AG09309 (cell line): ENCODE measurements at regions not wholly inside any gene's neighbourhood (a gene's known extent, or its start where the extent isn't known, plus 50 kb on each side); places are given as distances from the start of the nearest gene placed in this dataset.

Experiments used
- DNase-seq: peaks from one replicate; pipeline ENCODE4 v3.0.0-alpha.2; 2010; ENCODE audit warnings: low read depth
- H3K4me3 ChIP-seq: 2 replicates; pipeline ENCODE4 v1.5.1; 2011; ENCODE audit warnings: mild to moderate bottlenecking, low read depth, low read length, moderate library complexity; ENCODE audit not compliant: control insufficient read depth
- TF ChIP-seq, protein P1 (sequence below): IDR thresholded peaks from 2 replicates; pipeline ENCODE4 v1.5.1; 2011; ENCODE audit warnings: mild to moderate bottlenecking, low read depth, low read length, inconsistent platforms; ENCODE audit not compliant: insufficient read depth, control insufficient read depth; ENCODE audit errors: missing control alignments

DNA sequence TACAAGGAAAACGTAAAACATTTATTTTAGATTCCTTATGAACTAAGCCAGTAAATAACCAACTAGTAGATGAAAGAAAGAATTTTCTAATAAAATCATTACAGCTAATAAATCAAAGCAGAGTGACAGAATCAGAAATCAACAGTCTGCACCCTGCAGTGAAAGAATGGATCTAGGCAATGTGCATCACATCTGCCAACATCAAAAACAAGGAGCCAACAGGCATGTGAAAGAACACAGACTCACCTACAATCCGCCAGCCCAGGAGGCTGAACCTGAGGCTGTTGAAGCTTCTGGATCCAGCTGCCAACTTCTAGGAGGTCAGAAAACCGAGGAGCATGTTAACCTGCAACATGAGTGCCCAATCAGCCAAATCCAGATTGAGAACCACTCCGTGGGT lies 196.3 kb downstream of the SETD4 start:
- DNase-seq = no peak
- TF ChIP-seq, protein P1, sequence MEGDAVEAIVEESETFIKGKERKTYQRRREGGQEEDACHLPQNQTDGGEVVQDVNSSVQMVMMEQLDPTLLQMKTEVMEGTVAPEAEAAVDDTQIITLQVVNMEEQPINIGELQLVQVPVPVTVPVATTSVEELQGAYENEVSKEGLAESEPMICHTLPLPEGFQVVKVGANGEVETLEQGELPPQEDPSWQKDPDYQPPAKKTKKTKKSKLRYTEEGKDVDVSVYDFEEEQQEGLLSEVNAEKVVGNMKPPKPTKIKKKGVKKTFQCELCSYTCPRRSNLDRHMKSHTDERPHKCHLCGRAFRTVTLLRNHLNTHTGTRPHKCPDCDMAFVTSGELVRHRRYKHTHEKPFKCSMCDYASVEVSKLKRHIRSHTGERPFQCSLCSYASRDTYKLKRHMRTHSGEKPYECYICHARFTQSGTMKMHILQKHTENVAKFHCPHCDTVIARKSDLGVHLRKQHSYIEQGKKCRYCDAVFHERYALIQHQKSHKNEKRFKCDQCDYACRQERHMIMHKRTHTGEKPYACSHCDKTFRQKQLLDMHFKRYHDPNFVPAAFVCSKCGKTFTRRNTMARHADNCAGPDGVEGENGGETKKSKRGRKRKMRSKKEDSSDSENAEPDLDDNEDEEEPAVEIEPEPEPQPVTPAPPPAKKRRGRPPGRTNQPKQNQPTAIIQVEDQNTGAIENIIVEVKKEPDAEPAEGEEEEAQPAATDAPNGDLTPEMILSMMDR = no peak
- no peak overlapping the region for H3K4me3 ChIP-seq

DNA sequence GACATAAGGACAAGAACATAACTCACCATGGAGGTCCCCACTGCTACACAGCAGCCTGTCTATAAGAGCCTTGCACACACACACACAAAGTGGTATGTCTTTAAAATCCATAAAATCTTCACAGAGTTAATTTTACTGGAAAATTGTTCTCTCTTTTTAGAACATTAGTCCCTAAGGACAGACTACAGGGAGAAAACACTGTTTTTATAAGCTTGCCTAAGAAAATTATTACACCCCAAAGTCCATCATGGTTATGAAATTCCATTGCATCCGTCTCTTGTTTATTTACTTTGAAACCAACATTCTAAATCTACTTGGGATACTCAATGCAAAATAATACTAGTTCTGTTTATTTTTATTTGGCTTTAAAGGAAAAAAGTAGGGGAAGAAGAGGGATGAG lies 197.4 kb downstream of the SETD4 start:
- H3K4me3 ChIP-seq = no peak overlapping the region
- DNase-seq = no peak
- TF ChIP-seq, protein P1 = no peak

DNA sequence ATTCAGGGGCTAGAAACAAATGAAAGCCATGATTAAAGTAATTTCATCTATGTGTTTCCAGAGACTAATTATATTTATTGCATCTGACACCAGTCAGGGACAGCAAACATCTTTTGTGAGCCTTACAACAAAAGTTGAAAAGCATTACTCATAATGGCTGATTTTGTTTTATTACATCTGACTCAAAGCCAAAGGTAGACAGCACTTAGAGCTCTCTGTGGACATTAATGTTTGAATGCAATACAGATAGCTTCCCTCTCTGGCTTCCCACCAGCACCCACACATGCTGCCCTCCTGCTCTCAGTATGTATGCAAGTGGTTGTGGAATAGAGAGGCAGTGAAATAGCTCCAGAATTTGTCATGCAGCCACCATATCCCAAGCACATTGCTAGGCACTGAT lies 198.7 kb downstream of the SETD4 start:
- DNase-seq = peak; percentile 66
- TF ChIP-seq, protein P1 = no peak

GRCh38 chr21:35860189-35860869 lies 200.0 kb downstream of the SETD4 start:
- H3K4me3 ChIP-seq = no peak overlapping the region
- DNase-seq = no peak
- TF ChIP-seq, protein P1 = no peak

More for the DNA sequence above, 198.7 kb downstream of the SETD4 start:
- no peak overlapping the region for H3K4me3 ChIP-seq

DNA sequence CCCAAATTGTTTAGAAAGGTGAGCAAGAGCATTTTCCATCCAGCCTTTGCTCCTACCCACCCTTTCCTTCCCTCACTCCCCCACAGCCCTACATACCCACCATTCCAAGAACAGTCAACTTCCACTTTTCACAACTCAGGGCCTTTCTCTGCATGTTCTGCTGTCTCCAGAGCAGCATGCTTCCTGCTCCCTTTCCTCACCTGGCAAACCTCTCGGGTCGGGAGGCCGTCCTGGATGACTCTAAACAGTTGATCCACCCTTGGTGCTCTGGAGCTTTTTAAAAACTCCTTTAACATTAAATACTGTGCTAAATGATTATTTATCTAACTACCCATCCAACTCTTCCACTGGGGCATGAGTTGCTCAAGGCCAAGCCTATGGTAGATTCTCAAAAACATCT lies 200.6 kb downstream of the SETD4 start:
- TF ChIP-seq, protein P1 = no peak
- no peak overlapping the region for H3K4me3 ChIP-seq
- no peak for DNase-seq

DNA sequence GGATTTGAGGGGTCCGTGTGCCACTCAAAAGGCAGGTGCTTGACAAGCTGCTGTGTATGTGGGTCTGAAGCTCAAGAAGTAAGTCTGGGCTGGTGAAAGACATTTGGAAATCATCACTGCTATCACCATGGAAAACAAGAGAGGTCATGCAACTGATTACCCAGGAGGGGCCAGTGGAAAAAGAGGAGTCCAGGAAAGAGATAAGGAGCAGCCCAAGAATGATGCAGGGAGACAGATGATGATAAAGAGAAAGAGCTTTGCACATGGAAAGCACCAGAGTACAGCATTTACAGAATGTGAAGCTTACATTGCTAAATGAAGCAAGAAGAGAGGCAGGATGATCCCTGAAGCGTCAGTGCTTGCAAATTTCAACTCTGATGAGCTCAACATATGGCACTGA lies 203.2 kb downstream of the SETD4 start:
- TF ChIP-seq, protein P1 = no peak

More for the DNA sequence above, 203.2 kb downstream of the SETD4 start:
- DNase-seq = no peak
- no peak overlapping the region for H3K4me3 ChIP-seq
